CD14-positive monocyte (primary cell): ENCODE measurements at regions not wholly inside any gene's neighbourhood (a gene's known extent, or its start where the extent isn't known, plus 50 kb on each side); places are given as distances from the start of the nearest gene placed in this dataset.
"Not testable (repeated sequence)": the region's sequence is repeated elsewhere in the genome, so short reads cannot be mapped to it uniquely, and the experiment has no call there.

Experiments
- DNase-seq, 3 donors: peaks; one replicate each; pipeline ENCODE4 v3.0.0-alpha.2; 2011 to 2022
- H2AFZ ChIP-seq: 2 replicates; pipeline ENCODE4 v1.6.0; 2012; ENCODE audit warnings: mild to moderate bottlenecking, low read depth, low read length, inconsistent platforms; ENCODE audit not compliant: insufficient read depth, poor library complexity, severe bottlenecking
- H3K27ac ChIP-seq, 2 donors: 1 replicate in 1 of 2; 2 replicates in 1 of 2; pipeline ENCODE4 v1.5.1; 2012 to 2013; ENCODE audit warnings: low read length in 2 of 2, control low read depth in 1 of 2, inconsistent platforms in 1 of 2, low read depth in 1 of 2, mild to moderate bottlenecking in 1 of 2
- H3K27me3 ChIP-seq, 2 donors: one replicate each; pipeline versions ENCODE4 v1.6.0 to v1.6.1; 2011 to 2013; ENCODE audit warnings: low read length in 2 of 2; ENCODE audit not compliant: control insufficient read depth in 2 of 2, insufficient read depth in 2 of 2
- H3K36me3 ChIP-seq, 2 donors: replicated peaks in 1 of 2; 1 replicate in 1 of 2; 2 replicates in 1 of 2; pipeline versions ENCODE4 v1.5.1 to v1.6.1; 2012 to 2013; ENCODE audit warnings: low read length in 2 of 2, control low read depth in 1 of 2, inconsistent platforms in 1 of 2, mild to moderate bottlenecking in 1 of 2; ENCODE audit not compliant: insufficient read depth in 2 of 2, control insufficient read depth in 1 of 2
- H3K4me1 ChIP-seq, 2 donors: 1 replicate in 1 of 2; 2 replicates in 1 of 2; pipeline versions ENCODE4 v1.5.1 to v1.6.1; 2012 to 2013; ENCODE audit warnings: low read length in 2 of 2, control low read depth in 1 of 2, inconsistent platforms in 1 of 2, mild to moderate bottlenecking in 1 of 2, moderate library complexity in 1 of 2; ENCODE audit not compliant: insufficient read depth in 2 of 2, control insufficient read depth in 1 of 2
- H3K4me2 ChIP-seq: replicated peaks from 2 replicates; pipeline ENCODE3; 2012; ENCODE audit warnings: low read length, moderate library complexity, mild to moderate bottlenecking; ENCODE audit not compliant: poor library complexity, severe bottlenecking; ENCODE audit errors: extremely low read depth
- H3K4me3 ChIP-seq, 3 experiments: fragments of 200-600 bp in 1 of 3; sonication (generic) in 1 of 3; replicated peaks in 1 of 3; 1 replicate in 2 of 3; 2 replicates in 1 of 3; pipeline ENCODE4 v1.5.1; 2011 to 2013; ENCODE audit warnings: low read length in 3 of 3, mild to moderate bottlenecking in 3 of 3, control low read depth in 2 of 3, low read depth in 2 of 3, inconsistent platforms in 1 of 3, moderate library complexity in 1 of 3
- H3K79me2 ChIP-seq: 2 replicates; pipeline ENCODE4 v1.6.0; 2012; ENCODE audit warnings: mild to moderate bottlenecking, control low read depth, inconsistent platforms, low read length, moderate library complexity; ENCODE audit not compliant: insufficient read depth
- H3K9ac ChIP-seq: 2 replicates; pipeline ENCODE4 v1.6.0; 2017; ENCODE audit warnings: low read length, mild to moderate bottlenecking; ENCODE audit not compliant: insufficient read depth, poor library complexity, severe bottlenecking
- H3K9me3 ChIP-seq, 2 donors: replicated peaks in 1 of 2; 1 replicate in 1 of 2; 2 replicates in 1 of 2; pipeline versions ENCODE4 v1.5.1 to v1.6.1; 2012 to 2013; ENCODE audit warnings: low read length in 2 of 2, control low read depth in 1 of 2; ENCODE audit not compliant: control insufficient read depth in 1 of 2, insufficient read depth in 1 of 2
- H4K20me1 ChIP-seq: 2 replicates; pipeline ENCODE4 v1.6.0; 2012; ENCODE audit warnings: mild to moderate bottlenecking, low read length, control low read depth, moderate library complexity; ENCODE audit not compliant: insufficient read depth
- H3K27ac Mint-ChIP-seq, 7 donors: one replicate each; pipeline ENCODE4 v1.8.0; 2020; ENCODE audit warnings: mild to moderate bottlenecking in 7 of 7, mixed read lengths in 7 of 7, moderate library complexity in 6 of 7, inconsistent platforms in 2 of 7
- H3K27me3 Mint-ChIP-seq, 3 donors: one replicate each; pipeline ENCODE4 v1.8.0; 2021 to 2022; ENCODE audit warnings: low read depth in 3 of 3, mild to moderate bottlenecking in 3 of 3, mixed read lengths in 3 of 3, moderate library complexity in 3 of 3, inconsistent platforms in 1 of 3
- H3K36me3 Mint-ChIP-seq, 2 donors: one replicate each; pipeline ENCODE4 v1.8.0; 2020; ENCODE audit warnings: mixed read lengths in 2 of 2, inconsistent platforms in 1 of 2, mild to moderate bottlenecking in 1 of 2
- H3K4me1 Mint-ChIP-seq: one replicate; pipeline ENCODE4 v1.8.0; 2020; ENCODE audit warnings: mild to moderate bottlenecking, mixed read lengths
- H3K4me3 Mint-ChIP-seq, 2 donors: one replicate each; pipeline ENCODE4 v1.8.0; 2020; ENCODE audit warnings: mild to moderate bottlenecking in 2 of 2, mixed read lengths in 2 of 2, moderate library complexity in 1 of 2
- H3K9me3 Mint-ChIP-seq, 7 donors: one replicate each; pipeline ENCODE4 v1.8.0; 2020 to 2022; ENCODE audit warnings: mixed read lengths in 7 of 7, mild to moderate bottlenecking in 6 of 7, moderate library complexity in 6 of 7, inconsistent platforms in 2 of 7
- CTCF ChIP-seq: fragments of 200-600 bp; IDR thresholded peaks from one replicate; pipeline ENCODE4 v1.8.0; 2022; ENCODE audit warnings: antibody characterized with exemption, mild to moderate bottlenecking
- WGBS: methylation state at CpG from one replicate; pipeline ENCODE4 v1.1.5; 2013; ENCODE audit warnings: missing lambda C conversion rate; ENCODE audit not compliant: insufficient coverage; 5-methylcytosine and 5-hydroxymethylcytosine counted together
- intact Hi-C, 2 donors: fragments of 100-400 bp; cut with micrococcal nuclease; formaldehyde crosslinking; loops; one replicate each; pipeline versions ENCODE4 v1.15.0 to v1.15.1; 2023

- no peak overlapping the region for H3K27ac ChIP-seq
- H2AFZ ChIP-seq, result no peak overlapping the region
- no peaks in the 10 kb centered on the region for H4K20me1 ChIP-seq
- H3K27ac Mint-ChIP-seq, result no peak overlapping the region
- no peak for TF ChIP-seq CTCF
- no peak for DNase-seq
- no peak overlapping the region for H3K4me3 Mint-ChIP-seq
- H3K27me3 Mint-ChIP-seq, result no peaks in the 10 kb centered on the region
- H3K27me3 ChIP-seq, result no peaks in the 10 kb centered on the region
- no peaks in the 10 kb centered on the region for H3K4me1 ChIP-seq
- H3K4me3 ChIP-seq, result no peak overlapping the region
- no peak overlapping the region for H3K4me2 ChIP-seq
- H3K36me3 Mint-ChIP-seq, result no peaks in the 10 kb centered on the region
- H3K9me3 Mint-ChIP-seq, result peaks cover 0 to 5% (median 0%) of the 10 kb centered on the region in 7 donors
- intact Hi-C loops, result no loop called here
- no peaks in the 10 kb centered on the region for H3K79me2 ChIP-seq
- H3K9ac ChIP-seq, result no peak overlapping the region
- 100% methylated on average over 1 of the region's 2 CpGs for WGBS
- H3K4me1 Mint-ChIP-seq, result no peaks in the 10 kb centered on the region
- H3K9me3 ChIP-seq, result no peaks in the 10 kb centered on the region
- H3K36me3 ChIP-seq, result no peaks in the 10 kb centered on the region
Observed at GRCh38 chr6:141809901-141810300, 322.8 kb upstream of the GJE1 start.

- H3K27ac ChIP-seq, result no peak overlapping the region
- WGBS, result 67% methylated on average over 1 of the region's 1 CpG
- Mint-ChIP-seq H3K4me1 (no peaks in the 10 kb centered on the region), H3K36me3 (no peaks in the 10 kb centered on the region), H3K4me3 (no peak overlapping the region), H3K9me3 (peaks cover 0 to 2% (median 0%) of the 10 kb centered on the region in 7 donors), H3K27me3 (no peaks in the 10 kb centered on the region), H3K27ac (no peak overlapping the region)
- H3K9me3 ChIP-seq, result peaks cover 0 to 3% of the 10 kb centered on the region in 2 donors
- H2AFZ ChIP-seq, result no peak overlapping the region
- H3K4me2 ChIP-seq, result no peak overlapping the region
- intact Hi-C loops, result no loop called here
- TF ChIP-seq CTCF, result no peak
- no peaks in the 10 kb centered on the region for H3K36me3 ChIP-seq
- H4K20me1 ChIP-seq, result no peaks in the 10 kb centered on the region
- no peaks in the 10 kb centered on the region for H3K4me1 ChIP-seq
- DNase-seq, result no peak
- no peak overlapping the region for H3K9ac ChIP-seq
- H3K79me2 ChIP-seq, result no peaks in the 10 kb centered on the region
- no peak overlapping the region for H3K4me3 ChIP-seq
- no peaks in the 10 kb centered on the region for H3K27me3 ChIP-seq
Observed at GRCh38 chr6:141808662-141809061, 324.1 kb upstream of the GJE1 start.

- H2AFZ ChIP-seq, H3K4me3 Mint-ChIP-seq, H3K27ac Mint-ChIP-seq, H4K20me1 ChIP-seq, H3K36me3 Mint-ChIP-seq, H3K36me3 ChIP-seq, H3K9ac ChIP-seq, DNase-seq, H3K79me2 ChIP-seq, H3K27ac ChIP-seq, H3K4me3 ChIP-seq, H3K4me1 ChIP-seq, intact Hi-C loops, H3K27me3 Mint-ChIP-seq, H3K4me1 Mint-ChIP-seq, H3K4me2 ChIP-seq, H3K27me3 ChIP-seq: not testable (repeated sequence)
- peaks cover 4 to 15% (median 7%) of the 10 kb centered on the region in 7 donors for H3K9me3 Mint-ChIP-seq
- WGBS, result no CpG with 5 or more reads among the region's 1 CpG
- H3K9me3 ChIP-seq, result peaks cover 4 to 10% of the 10 kb centered on the region in 2 donors
Observed at GRCh38 chr6:141800973-141801372, 331.8 kb upstream of the GJE1 start.
